ENCODE measurements at regions not wholly inside any gene's neighbourhood (a gene's known extent, or its start where the extent isn't known, plus 50 kb on each side); places are given as distances from the start of the nearest gene placed in this dataset.

DNA sequence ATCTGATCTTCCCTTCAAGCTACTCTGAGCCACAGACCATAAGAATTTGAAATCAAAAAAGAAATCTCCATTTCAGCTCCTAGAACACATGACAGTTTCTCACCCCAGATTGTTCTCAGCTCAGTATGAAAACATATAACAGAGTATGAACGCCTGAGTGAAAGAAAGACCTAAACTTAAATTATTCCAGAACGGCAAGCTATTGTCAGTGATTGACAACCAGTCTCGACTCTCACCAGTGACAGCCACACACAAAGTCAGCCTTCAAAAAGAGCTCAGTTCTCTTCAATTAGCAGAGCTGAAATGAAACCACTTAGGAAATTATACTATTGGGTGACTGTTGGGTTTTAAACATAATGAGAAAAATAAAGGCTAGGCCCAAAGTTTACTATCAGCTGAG is 312.8 kb downstream of the OMA1 start:
- no peak for DNase-seq
- Histone ChIP-seq H3K36me3 (replicated peaks in 1 of 2; ENCODE audit: control insufficient read depth in 1 of 2, insufficient read depth in 2 of 2, low read length in 1 of 2) (no peaks in the 10 kb centered on the region), H2AFZ (ENCODE audit: low read depth) (no peak overlapping the region), H3K9ac (no peak overlapping the region), H3K79me2 (ENCODE audit: insufficient read depth) (no peaks in the 10 kb centered on the region), H3K9me2 (no peaks in the 10 kb centered on the region), H3K4me2 (no peak overlapping the region), H3F3A (replicated peaks; ENCODE audit: insufficient read depth) (no peaks in the 10 kb centered on the region), H4K20me1 (ENCODE audit: insufficient read depth) (no peaks in the 10 kb centered on the region), H3K4me3 (ENCODE audit: low read depth in 2 of 2, low read length in 1 of 2) (no peak overlapping the region), H3K9me3 (no peaks in the 10 kb centered on the region), H3K27me3 (ENCODE audit: insufficient read depth) (no peaks in the 10 kb centered on the region), H3K4me1 (ENCODE audit: control insufficient read depth in 1 of 2, insufficient read depth in 2 of 2, low read depth in 1 of 2, low read length in 1 of 2) (no peaks in the 10 kb centered on the region), H3K27ac (ENCODE audit: low read depth in 2 of 2, low read length in 1 of 2) (no peak overlapping the region)
- CTCF ChIA-PET, result interaction anchor here (1.7 kb wide), 1 partner anchor 17 kb away, joined by 4 read pairs; no protein-coding TSS in a partner anchor
- 21% methylated on average over 3 of the region's 3 CpGs for WGBS (ENCODE audit: low lambda C conversion rate)
- POLR2A ChIA-PET, result no interaction called here
- TF ChIP-seq JUND (IDR thresholded peaks at IDR 0.05), result no peak
- no peak for TF ChIP-seq GABPA (IDR thresholded peaks at IDR 0.05; ENCODE audit: low read depth)
- TF ChIP-seq, protein P1, sequence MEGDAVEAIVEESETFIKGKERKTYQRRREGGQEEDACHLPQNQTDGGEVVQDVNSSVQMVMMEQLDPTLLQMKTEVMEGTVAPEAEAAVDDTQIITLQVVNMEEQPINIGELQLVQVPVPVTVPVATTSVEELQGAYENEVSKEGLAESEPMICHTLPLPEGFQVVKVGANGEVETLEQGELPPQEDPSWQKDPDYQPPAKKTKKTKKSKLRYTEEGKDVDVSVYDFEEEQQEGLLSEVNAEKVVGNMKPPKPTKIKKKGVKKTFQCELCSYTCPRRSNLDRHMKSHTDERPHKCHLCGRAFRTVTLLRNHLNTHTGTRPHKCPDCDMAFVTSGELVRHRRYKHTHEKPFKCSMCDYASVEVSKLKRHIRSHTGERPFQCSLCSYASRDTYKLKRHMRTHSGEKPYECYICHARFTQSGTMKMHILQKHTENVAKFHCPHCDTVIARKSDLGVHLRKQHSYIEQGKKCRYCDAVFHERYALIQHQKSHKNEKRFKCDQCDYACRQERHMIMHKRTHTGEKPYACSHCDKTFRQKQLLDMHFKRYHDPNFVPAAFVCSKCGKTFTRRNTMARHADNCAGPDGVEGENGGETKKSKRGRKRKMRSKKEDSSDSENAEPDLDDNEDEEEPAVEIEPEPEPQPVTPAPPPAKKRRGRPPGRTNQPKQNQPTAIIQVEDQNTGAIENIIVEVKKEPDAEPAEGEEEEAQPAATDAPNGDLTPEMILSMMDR (IDR thresholded peaks at IDR 0.05), result no peak
- no peak for TF ChIP-seq FOXM1 (IDR thresholded peaks at IDR 0.05; ENCODE audit: low read depth)
- no peak for TF ChIP-seq GATA2 (CRISPR knock-in tag; IDR thresholded peaks at IDR 0.05)
- no peak for TF ChIP-seq NFIC (IDR thresholded peaks at IDR 0.05; ENCODE audit: borderline replicate concordance)
- no peak for TF ChIP-seq FOSL2 (IDR thresholded peaks at IDR 0.05; ENCODE audit: borderline replicate concordance, low read depth)
- no peak for TF ChIP-seq POLR2AphosphoS5 (IDR thresholded peaks at IDR 0.05; ENCODE audit: low read depth, low read length)

DNA sequence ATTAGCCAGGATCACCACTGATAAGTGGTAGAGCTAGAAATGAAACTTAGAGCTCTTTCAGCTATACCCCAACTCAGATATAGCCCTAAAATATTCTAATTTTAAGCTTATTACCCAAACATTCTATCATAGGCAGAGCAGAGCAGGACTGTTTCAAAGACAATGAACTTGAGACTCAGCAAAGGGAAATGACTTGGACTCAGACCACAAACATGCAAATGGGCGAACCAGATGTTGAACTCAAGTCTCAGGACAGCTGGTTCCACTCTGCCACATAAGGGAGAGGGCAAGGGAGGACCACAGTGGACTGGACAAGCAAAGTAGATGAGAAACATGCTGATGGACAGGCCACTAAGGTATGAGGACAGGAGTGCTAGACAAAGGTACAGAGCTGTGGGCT is 315.3 kb downstream of the OMA1 start:
- H3K9me3 ChIP-seq, result no peaks in the 10 kb centered on the region
- POLR2A ChIA-PET, result no interaction called here
- TF ChIP-seq CHD2 (IDR thresholded peaks at IDR 0.05; ENCODE audit: low read length, partially characterized antibody) (no peak), SIN3A (IDR thresholded peaks at IDR 0.05; ENCODE audit: borderline replicate concordance, low read depth, low read length) (no peak), FOSL2 (IDR thresholded peaks at IDR 0.05; ENCODE audit: borderline replicate concordance, low read depth) (no peak)
- TF ChIP-seq, protein P2, sequence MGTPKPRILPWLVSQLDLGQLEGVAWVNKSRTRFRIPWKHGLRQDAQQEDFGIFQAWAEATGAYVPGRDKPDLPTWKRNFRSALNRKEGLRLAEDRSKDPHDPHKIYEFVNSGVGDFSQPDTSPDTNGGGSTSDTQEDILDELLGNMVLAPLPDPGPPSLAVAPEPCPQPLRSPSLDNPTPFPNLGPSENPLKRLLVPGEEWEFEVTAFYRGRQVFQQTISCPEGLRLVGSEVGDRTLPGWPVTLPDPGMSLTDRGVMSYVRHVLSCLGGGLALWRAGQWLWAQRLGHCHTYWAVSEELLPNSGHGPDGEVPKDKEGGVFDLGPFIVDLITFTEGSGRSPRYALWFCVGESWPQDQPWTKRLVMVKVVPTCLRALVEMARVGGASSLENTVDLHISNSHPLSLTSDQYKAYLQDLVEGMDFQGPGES (IDR thresholded peaks at IDR 0.05; ENCODE audit: low read depth, low read length), result no peak
- no peak overlapping the region for H3K27ac ChIP-seq (ENCODE audit: low read depth in 2 of 2, low read length in 1 of 2)
- H2AFZ ChIP-seq (ENCODE audit: low read depth), result no peak overlapping the region
- no peaks in the 10 kb centered on the region for H3F3A ChIP-seq (replicated peaks; ENCODE audit: insufficient read depth)
- H3K4me2 ChIP-seq, result no peak overlapping the region
- WGBS (ENCODE audit: low lambda C conversion rate), result 7% methylated on average over 1 of the region's 1 CpG
- no peaks in the 10 kb centered on the region for H3K79me2 ChIP-seq (ENCODE audit: insufficient read depth)
- no peaks in the 10 kb centered on the region for H3K36me3 ChIP-seq (replicated peaks in 1 of 2; ENCODE audit: control insufficient read depth in 1 of 2, insufficient read depth in 2 of 2, low read length in 1 of 2)
- no peaks in the 10 kb centered on the region for H4K20me1 ChIP-seq (ENCODE audit: insufficient read depth)
- no peak overlapping the region for H3K4me3 ChIP-seq (ENCODE audit: low read depth in 2 of 2, low read length in 1 of 2)
- H3K27me3 ChIP-seq (ENCODE audit: insufficient read depth), result no peaks in the 10 kb centered on the region
- CTCF ChIA-PET, result no interaction called here
- H3K4me1 ChIP-seq (ENCODE audit: control insufficient read depth in 1 of 2, insufficient read depth in 2 of 2, low read depth in 1 of 2, low read length in 1 of 2), result no peaks in the 10 kb centered on the region
- no peaks in the 10 kb centered on the region for H3K9me2 ChIP-seq
- H3K9ac ChIP-seq, result no peak overlapping the region
- no peak for DNase-seq

Measured in SK-N-SH (cell line).